Hepatocyte (in vitro differentiated cells): ENCODE measurements at regions not wholly inside any gene's neighbourhood (a gene's known extent, or its start where the extent isn't known, plus 50 kb on each side); places are given as distances from the start of the nearest gene placed in this dataset.

Experiments
- DNase-seq: peaks from one replicate; pipeline ENCODE4 v3.0.0-alpha.2; 2016; ENCODE audit warnings: low spot score
- H2AFZ ChIP-seq: fragments of 200-600 bp; sonication (generic); 2 replicates; pipeline ENCODE4 v1.6.0; 2016; ENCODE audit warnings: antibody characterized with exemption, mild to moderate bottlenecking
- H3K27ac ChIP-seq: fragments of 200-600 bp; sonication (generic); 2 replicates; pipeline ENCODE4 v1.5.1; 2016; ENCODE audit warnings: mild to moderate bottlenecking
- H3K27me3 ChIP-seq: fragments of 200-600 bp; sonication (generic); 2 replicates; pipeline ENCODE4 v1.6.1; 2016
- H3K36me3 ChIP-seq: fragments of 200-600 bp; sonication (generic); replicated peaks from 2 replicates; pipeline ENCODE4 v1.5.1; 2016; ENCODE audit warnings: low read depth; ENCODE audit not compliant: insufficient read depth
- H3K4me1 ChIP-seq: fragments of 200-600 bp; sonication (generic); 2 replicates; pipeline ENCODE4 v1.5.1; 2016; ENCODE audit warnings: mild to moderate bottlenecking, moderate library complexity; ENCODE audit not compliant: insufficient read depth
- H3K4me2 ChIP-seq: fragments of 200-600 bp; sonication (generic); 2 replicates; pipeline ENCODE4 v1.6.0; 2016
- H3K4me3 ChIP-seq: fragments of 200-600 bp; sonication (generic); 2 replicates; pipeline ENCODE4 v1.5.1; 2016; ENCODE audit warnings: mild to moderate bottlenecking
- H3K79me2 ChIP-seq: fragments of 200-600 bp; sonication (generic); 2 replicates; pipeline ENCODE4 v1.6.0; 2017; ENCODE audit warnings: mild to moderate bottlenecking
- H3K9me2 ChIP-seq: fragments of 200-600 bp; sonication (generic); replicated peaks from 2 replicates; pipeline ENCODE4 v1.6.0; 2017; ENCODE audit warnings: mild to moderate bottlenecking; ENCODE audit not compliant: insufficient read depth
- H3K9me3 ChIP-seq: fragments of 200-600 bp; sonication (generic); 2 replicates; pipeline ENCODE4 v1.5.1; 2016; ENCODE audit warnings: low read depth, mild to moderate bottlenecking
- H4K20me1 ChIP-seq: fragments of 200-600 bp; sonication (generic); 2 replicates; pipeline ENCODE4 v1.6.0; 2016; ENCODE audit warnings: mild to moderate bottlenecking; ENCODE audit not compliant: insufficient read depth, poor library complexity, severe bottlenecking
- CTCF ChIP-seq: fragments of 200-600 bp; sonication (generic); IDR thresholded peaks from 2 replicates; pipeline ENCODE4 v1.5.1; 2016; ENCODE audit warnings: antibody characterized with exemption, mild to moderate bottlenecking; ENCODE audit not compliant: poor library complexity
- EZH2 ChIP-seq: fragments of 200-600 bp; sonication (generic); IDR thresholded peaks from 2 replicates; pipeline ENCODE4 v1.6.1; 2016; ENCODE audit warnings: antibody characterized with exemption, mild to moderate bottlenecking, borderline replicate concordance
- EZH2phosphoT487 ChIP-seq: fragments of 200-600 bp; sonication (generic); IDR thresholded peaks from one replicate; pipeline ENCODE4 v1.6.1; 2018; ENCODE audit warnings: antibody characterized with exemption, mild to moderate bottlenecking, low read depth, moderate library complexity; ENCODE audit not compliant: unreplicated experiment, severe bottlenecking
- WGBS: methylation state at CpG from one replicate; pipeline ENCODE4 v1.1.6; 2016; ENCODE audit warnings: low lambda C conversion rate; ENCODE audit errors: missing lambda C conversion rate; 5-methylcytosine and 5-hydroxymethylcytosine counted together

- Histone ChIP-seq H3K9me2 (no peaks in the 10 kb centered on the region), H4K20me1 (no peaks in the 10 kb centered on the region), H3K27ac (no peak overlapping the region), H3K27me3 (no peaks in the 10 kb centered on the region), H3K4me1 (no peaks in the 10 kb centered on the region), H3K4me3 (no peak overlapping the region), H2AFZ (no peak overlapping the region), H3K36me3 (no peaks in the 10 kb centered on the region), H3K4me2 (no peak overlapping the region), H3K79me2 (no peaks in the 10 kb centered on the region), H3K9me3 (peaks cover 4% of the 10 kb centered on the region)
- DNase-seq, result no peak
- WGBS, result 83% methylated on average over 6 of the region's 6 CpGs
- TF ChIP-seq CTCF (no peak), EZH2 (no peak), EZH2phosphoT487 (no peak)
These were observed 112.3 kb downstream of the TMPRSS5 start for GRCh38 chr11:113593698-113594308.

GRCh38 chr11:113591117-113591516, 115.0 kb downstream of the TMPRSS5 start:
- Histone ChIP-seq H3K9me3 (peaks cover 2% of the 10 kb centered on the region), H3K79me2 (no peaks in the 10 kb centered on the region), H3K4me2 (no peak overlapping the region), H3K4me3 (no peak overlapping the region), H3K27me3 (no peaks in the 10 kb centered on the region), H3K4me1 (no peaks in the 10 kb centered on the region), H3K36me3 (no peaks in the 10 kb centered on the region), H4K20me1 (no peaks in the 10 kb centered on the region), H2AFZ (no peak overlapping the region), H3K27ac (no peak overlapping the region), H3K9me2 (no peaks in the 10 kb centered on the region)
- TF ChIP-seq CTCF (no peak), EZH2 (no peak), EZH2phosphoT487 (no peak)
- 34% methylated on average over 3 of the region's 3 CpGs for WGBS
- no peak for DNase-seq

- WGBS, result 81% methylated on average over 4 of the region's 4 CpGs
These were observed 112.1 kb upstream of the DRD2 start for GRCh38 chr11:113587308-113587739.

More at GRCh38 chr11:113587308-113587739, 112.1 kb upstream of the DRD2 start:
- Histone ChIP-seq H3K79me2 (no peaks in the 10 kb centered on the region), H3K9me3 (no peaks in the 10 kb centered on the region), H3K4me2 (no peak overlapping the region), H2AFZ (no peak overlapping the region), H3K9me2 (no peaks in the 10 kb centered on the region), H3K27ac (no peak overlapping the region), H3K4me3 (no peak overlapping the region), H3K36me3 (no peaks in the 10 kb centered on the region), H4K20me1 (no peaks in the 10 kb centered on the region), H3K4me1 (no peaks in the 10 kb centered on the region), H3K27me3 (no peaks in the 10 kb centered on the region)
- TF ChIP-seq CTCF, result no peak
- no peak for TF ChIP-seq EZH2
- no peak for TF ChIP-seq EZH2phosphoT487
- no peak for DNase-seq
